VCaP (cell line): ENCODE measurements at regions not wholly inside any gene's neighbourhood (a gene's known extent, or its start where the extent isn't known, plus 50 kb on each side); places are given as distances from the start of the nearest gene placed in this dataset.

Source experiments
- H3K27ac ChIP-seq: fragments of 450-650 bp; 2 replicates; pipeline ENCODE4 v1.5.1; 2017
- CTCF ChIP-seq: fragments of 450-650 bp; conservative IDR thresholded peaks from 2 replicates; pipeline ENCODE4 v1.5.1; 2017; ENCODE audit warnings: mild to moderate bottlenecking, moderate library complexity

- no peak overlapping the region for H3K27ac ChIP-seq
- TF ChIP-seq CTCF: no peak
Measured at GRCh38 chr6:103872678-103873077, 987.0 kb downstream of the HACE1 start.

GRCh38 chr6:103872233-103872632 is 987.5 kb downstream of the HACE1 start:
- no peak for TF ChIP-seq CTCF
- no peak overlapping the region for H3K27ac ChIP-seq

- no peak for TF ChIP-seq CTCF
- H3K27ac ChIP-seq: no peak overlapping the region
Measured at GRCh38 chr6:103870970-103871369, 988.7 kb downstream of the HACE1 start.

- H3K27ac ChIP-seq: no peak overlapping the region
- no peak for TF ChIP-seq CTCF
Measured at GRCh38 chr6:103862297-103862696, 997.4 kb downstream of the HACE1 start.

GRCh38 chr6:103858003-103858402 is 1001.7 kb downstream of the HACE1 start:
- TF ChIP-seq CTCF: no peak
- no peak overlapping the region for H3K27ac ChIP-seq

DNA sequence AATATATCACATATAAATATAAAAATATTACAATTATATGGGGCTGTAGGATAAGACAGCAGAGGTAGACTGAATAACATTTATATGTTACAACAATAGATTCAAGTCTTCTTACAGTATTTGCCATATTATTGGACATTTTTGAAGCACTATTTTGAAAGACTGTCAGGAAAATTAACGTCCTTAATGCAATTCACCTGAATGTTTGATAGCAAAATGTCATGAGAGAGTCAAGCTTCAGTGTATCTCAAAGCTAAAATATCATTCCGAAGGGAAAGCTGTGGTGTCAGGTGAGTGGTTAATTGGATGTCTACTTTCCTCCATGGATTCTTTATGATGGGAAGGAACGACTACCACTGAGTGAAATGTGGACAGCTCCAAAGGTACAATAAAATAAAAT is 1004.0 kb downstream of the HACE1 start:
- TF ChIP-seq CTCF: no peak
- H3K27ac ChIP-seq: no peak overlapping the region

DNA sequence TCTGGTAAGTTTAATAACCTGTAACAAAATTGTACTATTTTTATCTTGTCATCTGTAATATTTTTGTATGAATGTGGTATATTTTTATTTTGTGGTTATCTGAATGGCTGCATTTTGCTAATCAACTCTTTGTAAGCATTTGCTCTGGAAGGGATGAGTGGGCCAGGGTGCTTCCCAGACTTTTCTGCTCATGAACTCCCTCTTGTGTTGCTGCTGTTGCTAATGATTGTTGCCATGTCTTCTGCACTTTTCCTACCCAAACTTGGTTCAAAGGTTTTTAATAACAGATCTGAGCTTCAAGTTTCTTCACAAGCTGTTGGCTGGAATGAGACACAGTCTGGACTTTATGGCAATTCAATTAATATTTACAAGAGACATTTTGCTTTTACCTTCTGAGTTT is 1005.7 kb downstream of the HACE1 start:
- no peak overlapping the region for H3K27ac ChIP-seq
- TF ChIP-seq CTCF: no peak

- TF ChIP-seq CTCF: no peak
Measured at GRCh38 chr6:103838457-103838856, 1021.3 kb downstream of the HACE1 start.

More at GRCh38 chr6:103838457-103838856, 1021.3 kb downstream of the HACE1 start:
- no peak overlapping the region for H3K27ac ChIP-seq
